ENCODE measurements at regions not wholly inside any gene's neighbourhood (a gene's known extent, or its start where the extent isn't known, plus 50 kb on each side); places are given as distances from the start of the nearest gene placed in this dataset.
A peak's percentile ranks its signal among the peaks of the same experiment; 100 is the strongest.

- DNase-seq (ENCODE audit: low read depth): no peak
Observed at GRCh38 chr1:59026472-59026948, 242.7 kb upstream of the JUN start.

- no peak for DNase-seq (ENCODE audit: low read depth)
Observed at GRCh38 chr1:59027177-59027576, 243.3 kb upstream of the JUN start.

- DNase-seq (ENCODE audit: low read depth): no peak
Observed at GRCh38 chr1:59028048-59028447, 244.2 kb upstream of the JUN start.

GRCh38 chr1:59029411-59030167, 245.7 kb upstream of the JUN start:
- DNase-seq (ENCODE audit: low read depth): no peak

- DNase-seq (ENCODE audit: low read depth): no peak
Observed at GRCh38 chr1:59032228-59032627, 248.4 kb upstream of the JUN start.

GRCh38 chr1:59033761-59034160, 249.9 kb upstream of the JUN start:
- no peak for DNase-seq (ENCODE audit: low read depth)

- no peak for DNase-seq (ENCODE audit: low read depth)
Observed at GRCh38 chr1:59034925-59035324, 251.1 kb upstream of the JUN start.

GRCh38 chr1:59039551-59039950, 255.7 kb upstream of the JUN start:
- DNase-seq (ENCODE audit: low read depth): no peak

- no peak for DNase-seq (ENCODE audit: low read depth)
Observed at GRCh38 chr1:59040486-59040885, 256.4 kb upstream of the FGGY start.

GRCh38 chr1:59041646-59042277, 255.1 kb upstream of the FGGY start:
- DNase-seq (ENCODE audit: low read depth): no peak

- no peak for DNase-seq (ENCODE audit: low read depth)
Observed at GRCh38 chr1:59043796-59044195, 253.1 kb upstream of the FGGY start.

GRCh38 chr1:59044535-59045121, 252.3 kb upstream of the FGGY start:
- no peak for DNase-seq (ENCODE audit: low read depth)

GRCh38 chr1:59045137-59045536, 251.8 kb upstream of the FGGY start:
- no peak for DNase-seq (ENCODE audit: low read depth)

GRCh38 chr1:59045636-59046035, 251.3 kb upstream of the FGGY start:
- DNase-seq (ENCODE audit: low read depth): no peak

- no peak for DNase-seq (ENCODE audit: low read depth)
Observed at GRCh38 chr1:59046134-59046533, 250.8 kb upstream of the FGGY start.

- peak; percentile 13 for DNase-seq (ENCODE audit: low read depth)
Observed at GRCh38 chr1:59046730-59047157, 250.2 kb upstream of the FGGY start.

GRCh38 chr1:59051007-59051406, 245.9 kb upstream of the FGGY start:
- DNase-seq (ENCODE audit: low read depth): no peak

GRCh38 chr1:59052166-59052590, 244.7 kb upstream of the FGGY start:
- no peak for DNase-seq (ENCODE audit: low read depth)

GRCh38 chr1:59054172-59054571, 242.7 kb upstream of the FGGY start:
- no peak for DNase-seq (ENCODE audit: low read depth)

- DNase-seq (ENCODE audit: low read depth): no peak
Observed at GRCh38 chr1:59055908-59056719, 240.8 kb upstream of the FGGY start.

GRCh38 chr1:59057211-59057694, 239.6 kb upstream of the FGGY start:
- DNase-seq (ENCODE audit: low read depth): no peak

GRCh38 chr1:59057796-59058195, 239.1 kb upstream of the FGGY start:
- no peak for DNase-seq (ENCODE audit: low read depth)

Data from stimulated activated CD8-positive, alpha-beta memory T cell treated with anti-CD3 and anti-CD28 coated beads, Interleukin-12 subunit alpha, Interleukin-12 subunit beta, amount 100 ng/mL, for 4 hours (primary cell).